H1 (cell line): ENCODE measurements at regions not wholly inside any gene's neighbourhood (a gene's known extent, or its start where the extent isn't known, plus 50 kb on each side); places are given as distances from the start of the nearest gene placed in this dataset.

Source experiments
- CTCF ChIA-PET: fragments of 300-600 bp; sonication (Branson Sonifier 250); formaldehyde crosslinking; loops from one replicate; lab custom pipeline; 2021; ENCODE audit not compliant: partially characterized antibody; lab: Charles Lee
- POLR2A ChIA-PET: fragments of 300-600 bp; sonication (Branson Sonifier 250); formaldehyde crosslinking; loops from one replicate; lab custom pipeline; 2021; ENCODE audit warnings: inconsistent platforms; ENCODE audit not compliant: partially characterized antibody; lab: Charles Lee
- DNase-seq, 2 experiments: peaks; one replicate each; pipeline versions ENCODE4 v3.0.0 to v3.0.0-alpha.2; 2010 to 2022; ENCODE audit warnings: low spot score in 2 of 2, low read depth in 1 of 2, mixed read lengths in 1 of 2
- FAIRE-seq: peaks from 2 replicates; lab custom pipeline; 2011; peaks lifted over from hg19 to GRCh38; lab: Jason Lieb, UNC
- H2AFZ ChIP-seq: 2 replicates; pipeline ENCODE4 v1.8.1; 2012; ENCODE audit warnings: low read length, inconsistent platforms
- H2AK5ac ChIP-seq: 2 replicates; pipeline ENCODE4 v1.6.1; 2013; ENCODE audit warnings: low read depth, low read length
- H2BK120ac ChIP-seq: replicated peaks from 2 replicates; pipeline ENCODE3; 2013; ENCODE audit warnings: low read depth, low read length, inconsistent platforms
- H2BK12ac ChIP-seq: 2 replicates; pipeline ENCODE4 v1.6.1; 2013; ENCODE audit warnings: low read depth, low read length
- H2BK15ac ChIP-seq: 2 replicates; pipeline ENCODE4 v1.6.1; 2013; ENCODE audit warnings: low read length
- H2BK20ac ChIP-seq: 2 replicates; pipeline ENCODE4 v1.6.1; 2013; ENCODE audit warnings: low read length
- H2BK5ac ChIP-seq: 2 replicates; pipeline ENCODE4 v1.6.1; 2013; ENCODE audit warnings: low read depth, low read length
- H3K14ac ChIP-seq: 2 replicates; pipeline ENCODE4 v1.6.1; 2013; ENCODE audit warnings: inconsistent platforms; ENCODE audit not compliant: insufficient read length
- H3K18ac ChIP-seq: 2 replicates; pipeline ENCODE4 v1.6.1; 2013; ENCODE audit warnings: low read length; ENCODE audit errors: extremely low read depth
- H3K23ac ChIP-seq: 2 replicates; pipeline ENCODE4 v1.6.1; 2013; ENCODE audit warnings: inconsistent platforms; ENCODE audit not compliant: insufficient read length
- H3K23me2 ChIP-seq: 2 replicates; pipeline ENCODE4 v1.6.1; 2013; ENCODE audit warnings: low read depth, low read length
- H3K27ac ChIP-seq: 2 replicates; pipeline ENCODE4 v1.6.1; 2011; ENCODE audit warnings: low read depth, low read length, inconsistent platforms
- H3K27me3 ChIP-seq, 4 experiments: replicated peaks in 1 of 4; 1 replicate in 1 of 4; 2 replicates in 3 of 4; pipeline versions ENCODE4 v1.6.1 to v1.8.1; 2011 to 2013; ENCODE audit warnings: low read length in 3 of 4, mild to moderate bottlenecking in 3 of 4, inconsistent platforms in 2 of 4, mixed read lengths in 2 of 4, moderate library complexity in 1 of 4; ENCODE audit not compliant: control insufficient read depth in 3 of 4, insufficient read depth in 3 of 4; ENCODE audit errors: extremely low read depth in 1 of 4
- H3K36me3 ChIP-seq, 4 experiments: 2 replicates each; pipeline versions ENCODE4 v1.6.1 to v1.8.1; 2011 to 2013; ENCODE audit warnings: mild to moderate bottlenecking in 4 of 4, low read length in 3 of 4, moderate library complexity in 2 of 4, control low read depth in 1 of 4, inconsistent platforms in 1 of 4; ENCODE audit not compliant: insufficient read depth in 4 of 4, control insufficient read depth in 2 of 4
- H3K4ac ChIP-seq: replicated peaks from 2 replicates; pipeline ENCODE3; 2013; ENCODE audit warnings: low read length, low read depth, mixed read lengths, inconsistent platforms; ENCODE audit not compliant: insufficient read length
- H3K4me1 ChIP-seq, 4 experiments: replicated peaks in 1 of 4; 1 replicate in 1 of 4; 2 replicates in 3 of 4; pipeline versions ENCODE4 v1.6.1 to v1.8.1; 2011 to 2013; ENCODE audit warnings: low read length in 3 of 4, inconsistent platforms in 2 of 4, mixed read lengths in 1 of 4; ENCODE audit not compliant: insufficient read depth in 4 of 4, control insufficient read depth in 3 of 4
- H3K4me2 ChIP-seq, 2 experiments: 2 replicates each; pipeline versions ENCODE4 v1.6.1 to v1.8.1; 2011 to 2013; ENCODE audit warnings: low read depth in 2 of 2, low read length in 2 of 2, control low read depth in 1 of 2, inconsistent platforms in 1 of 2, mild to moderate bottlenecking in 1 of 2; ENCODE audit not compliant: insufficient read depth in 1 of 2
- H3K4me3 ChIP-seq, 4 experiments: fragments of 200-600, 300-600 bp in 1 of 4; sonication (generic), shearing (Covaris generic), sonication (Bioruptor Twin) in 1 of 4; 2 replicates each; pipeline versions ENCODE4 v1.5.1 to v1.8.1; 2011 to 2016; ENCODE audit warnings: low read length in 4 of 4, low read depth in 3 of 4, control low read depth in 2 of 4, inconsistent platforms in 2 of 4, mild to moderate bottlenecking in 2 of 4, mixed read lengths in 1 of 4, moderate library complexity in 1 of 4; ENCODE audit not compliant: insufficient read depth in 2 of 4; ENCODE audit errors: extremely low read depth in 1 of 4
- H3K56ac ChIP-seq: replicated peaks from 2 replicates; pipeline ENCODE3; 2013; ENCODE audit warnings: low read depth, mild to moderate bottlenecking, mixed read lengths, low read length, inconsistent platforms; ENCODE audit not compliant: insufficient read length
- H3K79me1 ChIP-seq: 2 replicates; pipeline ENCODE4 v1.6.1; 2013; ENCODE audit warnings: low read depth, low read length, control low read depth
- H3K79me2 ChIP-seq, 2 experiments: 2 replicates each; pipeline versions ENCODE4 v1.6.1 to v1.8.1; 2012 to 2013; ENCODE audit warnings: low read length in 2 of 2, mild to moderate bottlenecking in 2 of 2, inconsistent platforms in 1 of 2; ENCODE audit not compliant: insufficient read depth in 2 of 2, control insufficient read depth in 1 of 2
- H3K9ac ChIP-seq, 4 experiments: replicated peaks in 1 of 4; 1 replicate in 1 of 4; 2 replicates in 3 of 4; pipeline versions ENCODE4 v1.6.1 to v1.8.1; 2011 to 2013; ENCODE audit warnings: low read depth in 3 of 4, low read length in 3 of 4, control low read depth in 2 of 4, mild to moderate bottlenecking in 2 of 4, moderate library complexity in 2 of 4, inconsistent platforms in 1 of 4; ENCODE audit errors: extremely low read depth in 1 of 4
- H3K9me3 ChIP-seq, 2 experiments: 2 replicates each; pipeline versions ENCODE4 v1.6.1 to v1.8.1; 2012 to 2013; ENCODE audit warnings: mild to moderate bottlenecking in 2 of 2, moderate library complexity in 2 of 2, control low read depth in 1 of 2, inconsistent platforms in 1 of 2, low read depth in 1 of 2, low read length in 1 of 2, mixed read lengths in 1 of 2; ENCODE audit not compliant: insufficient read depth in 2 of 2
- H4K20me1 ChIP-seq, 2 experiments: replicated peaks in 1 of 2; 2 replicates each; pipeline versions ENCODE3 to v1.8.1; 2011 to 2013; ENCODE audit warnings: inconsistent platforms in 2 of 2, low read length in 2 of 2, mild to moderate bottlenecking in 1 of 2; ENCODE audit not compliant: insufficient read depth in 2 of 2, control insufficient read depth in 1 of 2
- H4K5ac ChIP-seq: 2 replicates; pipeline ENCODE4 v1.6.1; 2013; ENCODE audit warnings: low read length, low read depth, mixed read lengths, inconsistent platforms; ENCODE audit not compliant: insufficient read length
- H4K8ac ChIP-seq: 2 replicates; pipeline ENCODE4 v1.8.0; 2013; ENCODE audit warnings: mild to moderate bottlenecking, moderate library complexity, low read length, inconsistent platforms; ENCODE audit not compliant: insufficient read depth; ENCODE audit errors: extremely low read depth
- H4K91ac ChIP-seq: replicated peaks from 2 replicates; pipeline ENCODE3; 2013; ENCODE audit warnings: low read length, mixed read lengths, inconsistent platforms; ENCODE audit not compliant: insufficient read length
- CEBPB ChIP-seq: IDR thresholded peaks from 2 replicates; pipeline ENCODE4 v1.6.1; 2012; ENCODE audit warnings: low read depth, low read length
- CHD1 ChIP-seq: IDR thresholded peaks from 2 replicates; pipeline ENCODE4 v1.6.1; 2012; ENCODE audit warnings: low read depth, low read length, improper control_type of control experiment
- EZH2 ChIP-seq: fragments of 200-600 bp; sonication (generic); IDR thresholded peaks from 2 replicates; pipeline ENCODE4 v1.7.1; 2012; ENCODE audit warnings: low read depth, mild to moderate bottlenecking, moderate library complexity, low read length, inconsistent platforms; ENCODE audit not compliant: severe bottlenecking
- NANOG ChIP-seq: IDR thresholded peaks from 2 replicates; pipeline ENCODE4 v1.6.1; 2011; ENCODE audit warnings: low read length, low read depth, mild to moderate bottlenecking, inconsistent platforms; ENCODE audit not compliant: insufficient read depth, poor library complexity, severe bottlenecking
- PHF8 ChIP-seq: fragments of 200-600 bp; sonication (generic); conservative IDR thresholded peaks from 2 replicates; pipeline ENCODE4 v1.7.1; 2012; ENCODE audit warnings: low read depth, mild to moderate bottlenecking, inconsistent platforms, low read length, moderate library complexity
- POU5F1 ChIP-seq: IDR thresholded peaks from 2 replicates; pipeline ENCODE4 v1.6.1; 2011; ENCODE audit warnings: low read depth, mild to moderate bottlenecking, low read length, moderate library complexity
- RAD21 ChIP-seq, 2 experiments: IDR thresholded peaks in 1 of 2; conservative IDR thresholded peaks in 1 of 2; 2 replicates each; pipeline ENCODE4 v1.6.1; 2011; ENCODE audit warnings: low read depth in 2 of 2, low read length in 2 of 2, improper control_type of control experiment in 1 of 2, inconsistent platforms in 1 of 2, mild to moderate bottlenecking in 1 of 2, moderate library complexity in 1 of 2
- SIN3A ChIP-seq, 2 experiments: IDR thresholded peaks in 1 of 2; conservative IDR thresholded peaks in 1 of 2; 2 replicates each; pipeline ENCODE4 v1.6.1; 2011 to 2012; ENCODE audit warnings: low read length in 2 of 2, improper control_type of control experiment in 1 of 2, low read depth in 1 of 2, mild to moderate bottlenecking in 1 of 2
- SIRT6 ChIP-seq: IDR thresholded peaks from one replicate; pipeline ENCODE4 v1.7.1; 2012; ENCODE audit warnings: low read length, inconsistent platforms
- TCF12 ChIP-seq: IDR thresholded peaks from 2 replicates; pipeline ENCODE4 v1.6.1; 2011; ENCODE audit warnings: low read depth, mild to moderate bottlenecking, low read length
- ZNF274 ChIP-seq: IDR thresholded peaks from 2 replicates; pipeline ENCODE4 v1.7.0; 2012; ENCODE audit warnings: low read length, borderline replicate concordance; ENCODE audit errors: extremely low read depth
- WGBS, 2 experiments: shearing (Covaris generic) in 1 of 2; methylation state at CpG; one replicate each; pipeline versions ENCODE4 v1.1.6 to v1.1.7; 2013 to 2015; ENCODE audit warnings: low lambda C conversion rate in 2 of 2, mixed read lengths in 2 of 2, inconsistent platforms in 1 of 2, low coverage in 1 of 2, missing lambda C conversion rate in 1 of 2; ENCODE audit not compliant: insufficient replicate concordance in 2 of 2, insufficient coverage in 1 of 2, insufficient read length in 1 of 2; ENCODE audit errors: extremely low coverage in 1 of 2, missing lambda C conversion rate in 1 of 2; 5-methylcytosine and 5-hydroxymethylcytosine counted together
- TF ChIP-seq, protein P1 (sequence below): IDR thresholded peaks from 2 replicates; pipeline ENCODE4 v1.6.1; 2012; ENCODE audit warnings: low read length, inconsistent platforms

DNA sequence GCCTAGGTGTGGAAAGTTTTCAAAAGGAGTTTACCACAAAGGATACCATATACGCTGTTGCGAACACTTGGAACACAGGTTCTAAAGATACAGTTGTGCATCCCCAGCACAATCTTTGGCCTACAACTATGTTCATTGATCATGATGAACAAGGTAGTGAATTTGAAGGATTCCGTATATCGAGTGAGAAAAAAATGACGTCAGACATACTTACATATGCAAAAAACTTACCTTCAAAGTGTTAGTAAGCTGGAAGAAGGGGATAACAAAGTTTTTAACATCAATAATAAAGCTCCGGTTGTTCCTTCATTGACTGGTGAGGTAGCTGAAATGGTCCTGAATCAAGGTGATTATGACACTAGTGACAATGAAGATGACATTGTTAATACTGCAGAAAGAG, 133.9 kb upstream of the PDE3A start:
- no peak for FAIRE-seq
- WGBS, 2 experiments, result 89% methylated on average over 6 of the region's 6 CpGs; no CpG with 5 or more reads in 1 of the 2 experiments
- no peak for TF ChIP-seq SIN3A (conservative IDR thresholded peaks at IDR 0.05 in 1 of 2, IDR thresholded peaks at IDR 0.05 in 1 of 2; ENCODE audit: low read depth in 1 of 2, low read length in 2 of 2)
- TF ChIP-seq PHF8, result no peak
- TF ChIP-seq NANOG, result no peak
- no peak for TF ChIP-seq CEBPB
- no peak for TF ChIP-seq RAD21 (IDR thresholded peaks at IDR 0.05 in 1 of 2, conservative IDR thresholded peaks at IDR 0.05 in 1 of 2; ENCODE audit: low read depth in 2 of 2, low read length in 2 of 2)
- no peak for TF ChIP-seq ZNF274
- TF ChIP-seq CHD1, result no peak
- TF ChIP-seq, protein P1, sequence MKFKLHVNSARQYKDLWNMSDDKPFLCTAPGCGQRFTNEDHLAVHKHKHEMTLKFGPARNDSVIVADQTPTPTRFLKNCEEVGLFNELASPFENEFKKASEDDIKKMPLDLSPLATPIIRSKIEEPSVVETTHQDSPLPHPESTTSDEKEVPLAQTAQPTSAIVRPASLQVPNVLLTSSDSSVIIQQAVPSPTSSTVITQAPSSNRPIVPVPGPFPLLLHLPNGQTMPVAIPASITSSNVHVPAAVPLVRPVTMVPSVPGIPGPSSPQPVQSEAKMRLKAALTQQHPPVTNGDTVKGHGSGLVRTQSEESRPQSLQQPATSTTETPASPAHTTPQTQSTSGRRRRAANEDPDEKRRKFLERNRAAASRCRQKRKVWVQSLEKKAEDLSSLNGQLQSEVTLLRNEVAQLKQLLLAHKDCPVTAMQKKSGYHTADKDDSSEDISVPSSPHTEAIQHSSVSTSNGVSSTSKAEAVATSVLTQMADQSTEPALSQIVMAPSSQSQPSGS, result no peak
- TF ChIP-seq TCF12, result no peak
- no peak for TF ChIP-seq EZH2
- no peak for TF ChIP-seq POU5F1
- no peak for TF ChIP-seq SIRT6

More for the DNA sequence above, 133.9 kb upstream of the PDE3A start:
- Histone ChIP-seq H4K20me1 (no peaks in the 10 kb centered on the region), H3K14ac (no peak overlapping the region), H3K4me2 (no peak overlapping the region), H2BK15ac (no peak overlapping the region), H3K18ac (no peak overlapping the region), H2AFZ (no peak overlapping the region), H2BK12ac (no peak overlapping the region), H3K56ac (no peak overlapping the region), H3K4me3 (no peak overlapping the region), H2AK5ac (no peak overlapping the region), H4K8ac (no peak overlapping the region), H3K79me1 (no peaks in the 10 kb centered on the region), H4K91ac (no peak overlapping the region), H3K23ac (no peak overlapping the region), H3K9ac (no peak overlapping the region), H2BK120ac (no peak overlapping the region), H4K5ac (no peak overlapping the region), H3K9me3 (peaks cover 9 to 13% of the 10 kb centered on the region in 2 experiments; a peak in 3 of 4 replicates), H3K27me3 (no peaks in the 10 kb centered on the region), H3K79me2 (no peaks in the 10 kb centered on the region), H3K23me2 (no peaks in the 10 kb centered on the region), H3K27ac (no peak overlapping the region), H3K36me3 (no peaks in the 10 kb centered on the region), H2BK5ac (no peak overlapping the region), H3K4ac (no peak overlapping the region), H2BK20ac (no peak overlapping the region), H3K4me1 (no peaks in the 10 kb centered on the region)
- DNase-seq, result no peak
- CTCF ChIA-PET, result no interaction called here
- POLR2A ChIA-PET, result no interaction called here
